H9 (cell line): ENCODE measurements at regions not wholly inside any gene's neighbourhood (a gene's known extent, or its start where the extent isn't known, plus 50 kb on each side); places are given as distances from the start of the nearest gene placed in this dataset.

Experiments
- DNase-seq: peaks from one replicate; pipeline ENCODE4 v3.0.0-alpha.2; 2017
- H2AFZ ChIP-seq: one replicate; pipeline ENCODE4 v1.6.1; 2013; ENCODE audit warnings: mild to moderate bottlenecking, low read length, control low read depth, moderate library complexity
- H2AK5ac ChIP-seq: 2 replicates; pipeline ENCODE4 v1.6.1; 2013; ENCODE audit warnings: low read length, control low read depth, mixed read lengths; ENCODE audit not compliant: insufficient read length
- H2BK120ac ChIP-seq: one replicate; pipeline ENCODE4 v1.6.1; 2013; ENCODE audit warnings: low read depth, mild to moderate bottlenecking, low read length, control low read depth, inconsistent platforms; ENCODE audit not compliant: poor library complexity, severe bottlenecking
- H2BK12ac ChIP-seq: 2 replicates; pipeline ENCODE4 v1.6.1; 2013; ENCODE audit warnings: low read length, control low read depth, mixed read lengths, low read depth; ENCODE audit not compliant: insufficient read length
- H2BK15ac ChIP-seq: 2 replicates; pipeline ENCODE4 v1.6.1; 2013; ENCODE audit warnings: low read depth, low read length, control low read depth
- H2BK20ac ChIP-seq: one replicate; pipeline ENCODE4 v1.6.1; 2013; ENCODE audit warnings: low read depth, mild to moderate bottlenecking, low read length, control low read depth, inconsistent platforms; ENCODE audit not compliant: poor library complexity, severe bottlenecking
- H2BK5ac ChIP-seq: 2 replicates; pipeline ENCODE4 v1.6.1; 2013; ENCODE audit warnings: low read length, control low read depth, mixed read lengths; ENCODE audit not compliant: insufficient read length
- H3K14ac ChIP-seq: 2 replicates; pipeline ENCODE4 v1.6.1; 2013; ENCODE audit warnings: low read length, control low read depth; ENCODE audit not compliant: insufficient read depth
- H3K18ac ChIP-seq: 2 replicates; pipeline ENCODE4 v1.6.1; 2013; ENCODE audit warnings: low read depth, mild to moderate bottlenecking, mixed read lengths, low read length, control low read depth; ENCODE audit not compliant: insufficient read length
- H3K23ac ChIP-seq: 2 replicates; pipeline ENCODE4 v1.6.1; 2013; ENCODE audit warnings: low read length, control low read depth, mixed read lengths, low read depth; ENCODE audit not compliant: insufficient read length
- H3K23me2 ChIP-seq: 2 replicates; pipeline ENCODE4 v1.6.1; 2013; ENCODE audit warnings: low read depth, mild to moderate bottlenecking, mixed read lengths, low read length, control low read depth; ENCODE audit not compliant: insufficient read length, poor library complexity, severe bottlenecking
- H3K27ac ChIP-seq: 2 replicates; pipeline ENCODE4 v1.5.1; 2013; ENCODE audit warnings: low read length, control low read depth, mixed read lengths, low read depth; ENCODE audit not compliant: insufficient read length
- H3K27me3 ChIP-seq: 2 replicates; pipeline ENCODE4 v1.6.1; 2013; ENCODE audit warnings: low read length, control low read depth, inconsistent platforms; ENCODE audit not compliant: insufficient read depth
- H3K4ac ChIP-seq: 2 replicates; pipeline ENCODE4 v1.6.1; 2013; ENCODE audit warnings: low read depth, mild to moderate bottlenecking, control low read depth, inconsistent platforms, low read length, moderate library complexity
- H3K4me1 ChIP-seq: 2 replicates; pipeline ENCODE4 v1.6.1; 2013; ENCODE audit warnings: low read length, control low read depth, inconsistent platforms; ENCODE audit not compliant: insufficient read depth
- H3K4me2 ChIP-seq: 2 replicates; pipeline ENCODE4 v1.6.1; 2013; ENCODE audit warnings: low read length, control low read depth, mixed read lengths; ENCODE audit not compliant: insufficient read length, insufficient read depth
- H3K56ac ChIP-seq: 2 replicates; pipeline ENCODE4 v1.6.1; 2013; ENCODE audit warnings: low read depth, mild to moderate bottlenecking, mixed read lengths, low read length, control low read depth; ENCODE audit not compliant: insufficient read length
- H3K79me1 ChIP-seq: 2 replicates; pipeline ENCODE4 v1.6.1; 2013; ENCODE audit warnings: low read depth, mild to moderate bottlenecking, moderate library complexity, low read length, control low read depth, inconsistent platforms; ENCODE audit not compliant: insufficient read depth, poor library complexity, severe bottlenecking
- H3K79me2 ChIP-seq: 2 replicates; pipeline ENCODE4 v1.6.1; 2013; ENCODE audit warnings: low read length, control low read depth, inconsistent platforms; ENCODE audit not compliant: insufficient read depth
- H3K9ac ChIP-seq: 2 replicates; pipeline ENCODE4 v1.6.1; 2013; ENCODE audit warnings: low read length, control low read depth, mixed read lengths; ENCODE audit not compliant: insufficient read length; ENCODE audit errors: extremely low read depth
- H3K9me3 ChIP-seq: one replicate; pipeline ENCODE4 v1.6.1; 2013; ENCODE audit warnings: low read depth, low read length, inconsistent platforms; ENCODE audit not compliant: control insufficient read depth
- H3T11ph ChIP-seq: one replicate; pipeline ENCODE4 v1.6.1; 2013; ENCODE audit warnings: mild to moderate bottlenecking, low read length, control low read depth, inconsistent platforms
- H4K20me1 ChIP-seq: one replicate; pipeline ENCODE4 v1.6.1; 2013; ENCODE audit not compliant: control insufficient read depth, insufficient read length, insufficient read depth
- H4K5ac ChIP-seq: 2 replicates; pipeline ENCODE4 v1.6.1; 2013; ENCODE audit warnings: low read depth, mild to moderate bottlenecking, mixed read lengths, low read length, control low read depth; ENCODE audit not compliant: insufficient read length
- H4K8ac ChIP-seq: replicated peaks from 2 replicates; pipeline ENCODE4 v1.6.1; 2013; ENCODE audit warnings: low read length, control low read depth, mixed read lengths, low read depth; ENCODE audit not compliant: insufficient read length
- H4K91ac ChIP-seq: 2 replicates; pipeline ENCODE4 v1.6.1; 2013; ENCODE audit warnings: low read depth, mild to moderate bottlenecking, moderate library complexity, mixed read lengths, low read length, control low read depth; ENCODE audit not compliant: insufficient read length
- H3K27ac Mint-ChIP-seq, 3 experiments: 2 replicates in 2 of 3; 3 replicates in 1 of 3; pipeline ENCODE4 v1.8.0; 2020 to 2021; ENCODE audit warnings: mixed read lengths in 3 of 3, mild to moderate bottlenecking in 1 of 3, moderate library complexity in 1 of 3
- H3K27me3 Mint-ChIP-seq: 2 replicates; pipeline ENCODE4 v1.8.0; 2021; ENCODE audit warnings: low read depth, mild to moderate bottlenecking, moderate library complexity, mixed read lengths
- H3K36me3 Mint-ChIP-seq, 3 experiments: 2 replicates in 2 of 3; 3 replicates in 1 of 3; pipeline ENCODE4 v1.8.0; 2020 to 2021; ENCODE audit warnings: low read depth in 3 of 3, mixed read lengths in 3 of 3; ENCODE audit not compliant: insufficient read depth in 1 of 3
- H3K4me1 Mint-ChIP-seq, 2 experiments: 2 replicates each; pipeline ENCODE4 v1.8.0; 2020; ENCODE audit warnings: mixed read lengths in 2 of 2
- H3K4me3 Mint-ChIP-seq, 2 experiments: 2 replicates in 1 of 2; 3 replicates in 1 of 2; pipeline ENCODE4 v1.8.0; 2020 to 2021; ENCODE audit warnings: mild to moderate bottlenecking in 2 of 2, mixed read lengths in 2 of 2, moderate library complexity in 1 of 2
- H3K9me3 Mint-ChIP-seq, 2 experiments: 2 replicates in 1 of 2; 3 replicates in 1 of 2; pipeline ENCODE4 v1.8.0; 2020; ENCODE audit warnings: mild to moderate bottlenecking in 2 of 2, mixed read lengths in 2 of 2, moderate library complexity in 1 of 2
- WGBS: extraction: QIAGEN DNeasy Blood & Tissue Kit; methylation state at CpG from one replicate; pipeline ENCODE4 v1.1.7; 2013; ENCODE audit warnings: missing lambda C conversion rate, low lambda C conversion rate, mixed read lengths; ENCODE audit not compliant: insufficient read length; ENCODE audit errors: extremely low coverage; 5-methylcytosine and 5-hydroxymethylcytosine counted together
- TF ChIP-seq, protein P1 (sequence below): fragments of 200-600 bp; sonication (generic); conservative IDR thresholded peaks from 3 replicates; pipeline ENCODE4 v1.8.0; 2021; ENCODE audit warnings: antibody characterized with exemption, mild to moderate bottlenecking

DNA sequence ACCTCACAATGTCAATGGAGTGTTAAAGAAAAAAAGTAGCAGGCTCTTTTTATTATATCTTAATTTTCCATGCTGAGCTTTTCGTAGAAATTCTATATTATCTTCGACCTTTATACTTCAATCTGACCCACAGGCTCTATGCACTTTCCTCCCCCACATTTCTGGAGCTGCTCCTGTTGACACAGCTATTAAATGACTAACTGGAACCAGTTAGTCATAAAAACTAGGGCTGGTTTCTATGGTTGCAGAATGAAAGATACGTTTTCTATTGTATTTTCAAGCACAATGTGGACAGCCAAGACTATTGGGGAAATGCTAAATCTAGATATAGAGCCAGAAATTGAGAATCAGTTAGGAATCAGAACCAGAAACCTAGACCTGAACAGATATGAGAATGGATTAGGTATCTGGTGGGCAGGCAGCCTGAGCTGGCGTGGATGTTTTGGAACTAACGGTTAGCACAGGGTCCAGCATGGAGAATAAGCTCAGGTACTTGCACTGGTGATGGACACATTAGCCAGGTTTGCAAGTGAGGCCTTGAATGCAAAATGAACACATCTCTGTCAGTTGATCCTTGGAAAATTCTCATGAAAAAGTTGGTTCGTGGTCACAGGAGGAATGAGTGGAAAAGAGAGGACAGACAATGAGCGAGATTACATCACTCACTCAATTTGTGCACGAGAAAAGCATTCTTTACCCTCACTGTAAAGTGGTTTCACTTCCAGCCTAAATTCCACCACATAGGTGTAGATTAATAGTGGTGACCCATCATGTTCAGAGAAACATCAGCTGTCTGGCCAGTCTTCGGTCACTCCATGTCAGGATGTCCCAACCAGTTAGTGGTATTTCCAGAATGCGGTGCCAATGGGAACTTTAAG lies 144.6 kb upstream of the EPHA4 start:
- no peak overlapping the region for H3T11ph ChIP-seq
- no peak overlapping the region for H3K23ac ChIP-seq
- H4K91ac ChIP-seq: no peak overlapping the region
- peaks cover 4% of the 10 kb centered on the region; the same call in 1 of the 2 replicates for H3K4me1 ChIP-seq
- no peak overlapping the region for H2BK15ac ChIP-seq
- no peaks in the 10 kb centered on the region for H4K20me1 ChIP-seq
- no peak overlapping the region for H2BK12ac ChIP-seq
- H3K27me3 ChIP-seq: no peaks in the 10 kb centered on the region
- H3K23me2 ChIP-seq: no peaks in the 10 kb centered on the region
- H3K27ac ChIP-seq: no peak overlapping the region
- H2AFZ ChIP-seq: no peak overlapping the region
- WGBS: no CpG with 5 or more reads among the region's 10 CpGs
- TF ChIP-seq, protein P1, sequence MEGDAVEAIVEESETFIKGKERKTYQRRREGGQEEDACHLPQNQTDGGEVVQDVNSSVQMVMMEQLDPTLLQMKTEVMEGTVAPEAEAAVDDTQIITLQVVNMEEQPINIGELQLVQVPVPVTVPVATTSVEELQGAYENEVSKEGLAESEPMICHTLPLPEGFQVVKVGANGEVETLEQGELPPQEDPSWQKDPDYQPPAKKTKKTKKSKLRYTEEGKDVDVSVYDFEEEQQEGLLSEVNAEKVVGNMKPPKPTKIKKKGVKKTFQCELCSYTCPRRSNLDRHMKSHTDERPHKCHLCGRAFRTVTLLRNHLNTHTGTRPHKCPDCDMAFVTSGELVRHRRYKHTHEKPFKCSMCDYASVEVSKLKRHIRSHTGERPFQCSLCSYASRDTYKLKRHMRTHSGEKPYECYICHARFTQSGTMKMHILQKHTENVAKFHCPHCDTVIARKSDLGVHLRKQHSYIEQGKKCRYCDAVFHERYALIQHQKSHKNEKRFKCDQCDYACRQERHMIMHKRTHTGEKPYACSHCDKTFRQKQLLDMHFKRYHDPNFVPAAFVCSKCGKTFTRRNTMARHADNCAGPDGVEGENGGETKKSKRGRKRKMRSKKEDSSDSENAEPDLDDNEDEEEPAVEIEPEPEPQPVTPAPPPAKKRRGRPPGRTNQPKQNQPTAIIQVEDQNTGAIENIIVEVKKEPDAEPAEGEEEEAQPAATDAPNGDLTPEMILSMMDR: no peak
- no peak overlapping the region for H3K14ac ChIP-seq
- H2BK120ac ChIP-seq: no peak overlapping the region
- H3K27me3 Mint-ChIP-seq: no peaks in the 10 kb centered on the region; the same call in 1 of the 2 replicates
- DNase-seq: no peak
- no peak overlapping the region for H3K27ac Mint-ChIP-seq
- no peaks in the 10 kb centered on the region for H3K9me3 ChIP-seq
- H3K4me1 Mint-ChIP-seq: peaks cover 35 to 36% of the 10 kb centered on the region in 2 experiments
- H3K9ac ChIP-seq: no peak overlapping the region
- H3K4me3 Mint-ChIP-seq: no peak overlapping the region
- no peak overlapping the region for H4K5ac ChIP-seq
- H4K8ac ChIP-seq: no peak overlapping the region
- H2AK5ac ChIP-seq: no peak overlapping the region
- H3K9me3 Mint-ChIP-seq: peaks cover 3 to 7% of the 10 kb centered on the region in 2 experiments; a peak in 4 of 5 replicates
- H3K79me2 ChIP-seq: no peaks in the 10 kb centered on the region
- H3K36me3 Mint-ChIP-seq: peaks cover 3 to 4% (median 3%) of the 10 kb centered on the region in 3 experiments; a peak in 3 of 7 replicates
- H2BK5ac ChIP-seq: no peak overlapping the region
- no peak overlapping the region for H3K4ac ChIP-seq
- no peak overlapping the region for H3K4me2 ChIP-seq
- H2BK20ac ChIP-seq: no peak overlapping the region
- H3K79me1 ChIP-seq: no peaks in the 10 kb centered on the region
- H3K18ac ChIP-seq: no peak overlapping the region
- H3K56ac ChIP-seq: no peak overlapping the region
